8988T (cell line): ENCODE measurements at regions not wholly inside any gene's neighbourhood (a gene's known extent, or its start where the extent isn't known, plus 50 kb on each side); places are given as distances from the start of the nearest gene placed in this dataset.
"Not testable (repeated sequence)": the region's sequence is repeated elsewhere in the genome, so short reads cannot be mapped to it uniquely, and the experiment has no call there.

ENCODE experiments used
- DNase-seq: peaks from one replicate; pipeline ENCODE4 v3.0.0; 2011

DNA sequence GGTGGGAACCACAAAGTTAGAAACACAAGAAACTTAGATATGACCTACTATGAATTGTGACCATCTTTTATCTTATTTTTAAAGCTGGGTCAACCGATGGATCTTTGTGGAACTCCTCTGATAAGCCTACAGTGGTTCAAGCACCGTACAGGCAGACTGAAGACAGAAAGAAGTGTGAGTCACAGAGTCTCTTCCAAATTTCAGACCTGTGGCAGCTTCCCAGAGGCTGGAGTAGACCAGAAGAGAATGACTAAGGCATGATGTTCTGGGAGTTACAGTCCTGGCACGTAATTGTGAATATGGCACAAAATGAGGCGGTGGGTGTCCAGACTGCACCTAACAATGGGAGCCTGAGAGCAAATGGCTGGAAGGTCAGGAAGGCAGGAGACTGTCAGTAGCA is 70.0 kb downstream of the LMO4 start:
- DNase-seq = no peak

DNA sequence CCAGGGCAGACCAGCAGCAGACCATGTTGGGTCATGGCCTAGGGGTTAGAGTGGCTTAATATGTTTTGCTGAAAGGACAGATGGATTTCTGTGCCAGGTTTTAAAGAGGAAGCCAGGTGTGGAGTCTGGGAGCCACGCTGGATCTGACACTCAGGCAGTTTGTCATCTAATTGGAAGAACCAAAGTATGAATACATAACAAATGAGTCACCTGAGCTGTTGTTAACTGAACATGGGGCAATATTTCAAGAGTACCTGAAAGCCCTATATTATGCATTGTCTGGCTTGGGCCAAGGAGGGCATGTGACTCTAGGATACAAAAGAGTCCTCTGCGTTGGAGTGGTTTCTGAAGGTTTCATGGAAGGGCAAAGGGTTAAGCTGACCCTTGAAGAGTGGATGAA is 70.6 kb downstream of the LMO4 start:
- no peak for DNase-seq

DNA sequence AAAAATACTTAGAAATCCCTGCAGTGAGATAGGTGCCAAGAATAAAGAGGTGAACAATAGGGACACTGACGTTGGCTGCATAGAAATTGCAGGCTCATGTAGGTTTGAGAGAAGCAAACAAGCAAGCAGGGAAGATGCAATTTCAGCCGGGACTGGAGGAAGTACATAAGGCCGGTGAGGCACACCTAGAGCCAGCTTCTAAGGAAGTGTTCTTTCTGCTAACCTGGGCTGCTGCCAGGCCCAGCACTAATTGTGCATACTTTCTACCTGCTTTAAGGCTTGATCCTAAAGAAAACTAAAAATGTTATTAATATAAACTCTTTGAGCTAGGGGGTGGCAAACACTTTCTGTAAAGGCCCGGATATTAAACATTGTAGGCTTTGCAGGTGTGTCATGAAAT is 71.0 kb downstream of the LMO4 start:
- DNase-seq = no peak

DNA sequence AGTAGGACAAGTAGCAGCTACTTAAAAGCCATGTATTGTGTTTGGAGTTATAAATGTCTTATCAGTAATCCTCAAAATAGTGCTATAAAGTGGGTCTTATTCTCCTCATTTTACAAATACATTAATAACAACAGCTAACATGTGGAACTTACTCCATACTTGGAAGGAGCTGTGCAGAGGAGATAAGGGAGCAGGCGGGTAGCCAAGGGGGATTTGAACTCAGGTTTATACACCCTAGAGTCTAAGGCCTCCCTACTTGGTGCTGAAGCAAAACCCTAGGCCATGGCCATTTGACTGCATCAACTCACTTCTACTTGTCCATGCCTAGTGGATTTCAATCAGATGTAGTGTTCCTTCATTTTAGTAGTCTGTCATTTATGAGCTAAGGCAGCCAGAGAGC is 72.1 kb downstream of the LMO4 start:
- no peak for DNase-seq

DNA sequence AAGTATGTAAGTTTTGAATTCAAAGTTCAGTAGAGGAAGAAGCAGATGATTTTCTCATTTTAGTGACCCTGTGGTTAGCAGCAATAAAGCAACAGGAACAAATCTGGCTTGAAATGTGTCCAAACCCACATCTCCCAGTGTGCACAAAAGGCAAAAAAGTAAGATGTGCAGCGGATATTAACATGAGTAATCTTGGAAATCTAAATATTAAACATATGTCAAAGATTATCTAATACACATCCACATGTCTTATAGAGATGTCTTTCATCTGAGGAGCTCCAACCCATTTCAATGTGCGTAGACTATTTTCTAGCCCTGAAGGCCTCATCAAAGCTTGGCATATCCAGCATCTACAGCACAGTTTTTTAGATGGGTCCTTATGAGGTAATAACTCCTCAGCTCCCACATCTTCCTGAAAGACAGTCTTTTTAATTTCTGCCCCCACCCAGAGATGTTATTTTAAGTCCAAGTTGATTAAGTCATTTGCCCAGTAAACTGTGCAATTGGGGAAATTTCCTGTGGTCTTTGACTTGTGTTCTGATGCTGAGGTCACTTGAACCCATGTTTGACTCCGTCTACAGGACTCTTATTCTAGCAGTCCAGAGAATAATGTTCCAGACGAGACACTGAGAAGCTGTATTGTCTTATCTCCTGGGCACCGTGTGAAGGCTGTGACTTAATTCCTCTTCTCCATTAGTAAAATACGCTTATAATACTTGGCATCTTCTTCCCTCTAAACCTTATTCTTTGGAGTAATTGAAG is 73.7 kb downstream of the LMO4 start:
- no peak for DNase-seq

DNA sequence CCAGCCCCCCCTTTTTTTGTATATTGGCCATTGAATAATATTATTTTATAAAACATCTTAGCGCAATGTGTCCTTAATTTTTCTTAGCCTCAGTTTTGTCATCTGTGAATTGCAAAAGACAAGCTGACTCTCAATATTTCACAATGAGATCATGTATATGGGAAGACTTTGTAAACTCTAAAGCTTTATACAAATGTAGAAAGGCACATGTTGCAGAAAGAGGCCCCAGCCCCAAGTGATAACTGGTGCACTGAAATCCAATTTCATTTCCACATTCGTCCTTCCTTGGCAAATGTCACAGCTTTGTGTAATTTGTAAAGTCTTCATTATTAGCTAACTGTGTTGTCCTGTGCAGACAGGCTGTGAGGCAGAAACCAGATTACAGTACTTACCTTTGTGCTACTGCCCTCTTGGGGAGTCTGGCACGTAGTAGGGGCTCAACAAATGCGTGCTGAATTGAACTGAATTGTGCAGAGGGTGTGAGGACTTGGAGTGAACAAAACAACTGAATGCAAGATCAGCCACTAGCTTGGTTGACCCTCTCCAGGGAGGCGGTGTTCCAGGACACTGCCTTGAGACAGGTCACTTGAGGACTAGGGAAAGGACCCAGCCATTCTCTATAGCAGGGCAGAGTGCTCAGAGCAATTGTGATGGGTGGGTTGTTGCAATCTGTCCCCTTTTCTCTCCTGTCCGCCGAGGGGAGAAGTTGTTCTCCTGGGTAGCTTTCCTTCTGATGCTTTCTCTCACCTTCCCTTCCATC is 74.6 kb downstream of the LMO4 start:
- no peak for DNase-seq

DNA sequence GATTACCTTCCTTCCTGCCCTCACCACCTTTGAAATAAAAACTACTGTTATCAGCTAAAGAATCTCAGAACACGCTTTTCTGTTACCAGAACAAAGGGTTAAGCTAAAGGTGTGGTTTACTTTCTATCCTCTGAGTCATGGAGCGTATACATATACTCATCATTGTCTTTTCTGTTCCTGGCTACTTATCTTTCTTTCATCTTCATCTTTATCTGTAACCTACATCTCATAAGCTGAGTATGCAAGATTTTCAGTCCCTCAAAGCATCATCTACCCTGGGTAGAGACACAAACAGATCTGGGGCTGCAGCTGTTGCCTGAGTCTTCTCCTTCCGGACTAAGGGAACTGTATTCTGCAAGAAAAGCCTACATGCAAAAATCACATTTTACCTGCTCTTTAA is 75.6 kb downstream of the LMO4 start:
- DNase-seq = no peak

DNA sequence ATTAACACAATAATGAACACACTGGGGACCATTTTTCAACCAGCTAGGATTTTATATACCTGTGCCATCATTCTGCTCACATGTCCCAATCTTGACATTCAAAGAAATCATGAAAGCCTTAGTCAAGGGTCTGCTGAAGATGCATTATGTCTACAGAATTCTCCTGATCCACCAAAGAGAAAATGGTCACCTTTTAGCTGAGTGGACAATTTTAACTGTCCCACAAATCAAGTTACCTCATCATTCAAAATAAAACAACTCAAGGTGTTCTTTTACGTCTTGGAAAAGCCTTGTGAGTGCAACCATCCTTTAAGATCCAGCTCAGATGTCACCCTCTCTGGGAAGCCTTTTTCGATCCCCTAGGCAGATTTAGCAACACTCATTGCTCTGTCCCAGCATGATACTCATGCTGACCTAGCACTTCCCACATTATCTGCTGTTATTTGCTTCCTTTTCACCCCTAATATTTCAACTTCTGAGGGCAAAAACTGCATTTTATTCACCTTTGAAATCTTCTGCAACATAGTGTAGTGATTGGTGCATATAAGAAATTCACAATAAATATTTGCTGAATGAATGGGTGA is 80.1 kb downstream of the LMO4 start:
- DNase-seq = no peak

DNA sequence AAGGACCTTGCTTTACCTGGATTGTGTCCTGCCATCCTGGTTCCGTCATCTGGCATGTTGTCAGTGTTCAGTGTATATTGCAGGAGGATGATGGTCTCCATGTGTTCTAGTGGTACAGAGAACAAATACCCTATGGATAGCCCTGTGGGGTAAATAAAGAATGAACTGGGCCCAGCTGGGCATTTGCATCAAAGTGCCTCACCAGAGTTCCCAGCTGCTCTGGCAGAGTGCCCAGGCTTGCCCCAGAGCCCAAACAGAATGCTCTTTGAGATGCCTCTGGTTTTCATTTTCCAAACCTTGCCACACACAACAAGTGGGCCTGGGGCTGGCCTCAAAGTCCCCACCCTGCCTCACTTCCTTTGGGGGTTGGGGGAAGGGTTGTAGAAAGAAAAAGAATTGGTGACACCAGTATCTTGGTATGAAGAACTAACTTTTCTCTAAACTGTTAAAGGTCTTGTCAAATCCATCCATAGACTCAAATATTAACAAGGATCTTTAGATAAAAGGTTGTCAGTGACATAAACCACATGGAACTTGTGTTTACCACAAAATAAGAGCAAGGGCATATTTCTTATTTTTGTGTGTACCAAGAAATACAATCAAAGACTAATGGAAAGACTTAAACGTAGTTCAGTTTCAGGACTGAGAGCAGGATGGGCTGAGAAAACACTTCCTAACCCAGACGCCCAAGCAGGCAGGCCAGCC is 82.2 kb downstream of the LMO4 start:
- no peak for DNase-seq

DNA sequence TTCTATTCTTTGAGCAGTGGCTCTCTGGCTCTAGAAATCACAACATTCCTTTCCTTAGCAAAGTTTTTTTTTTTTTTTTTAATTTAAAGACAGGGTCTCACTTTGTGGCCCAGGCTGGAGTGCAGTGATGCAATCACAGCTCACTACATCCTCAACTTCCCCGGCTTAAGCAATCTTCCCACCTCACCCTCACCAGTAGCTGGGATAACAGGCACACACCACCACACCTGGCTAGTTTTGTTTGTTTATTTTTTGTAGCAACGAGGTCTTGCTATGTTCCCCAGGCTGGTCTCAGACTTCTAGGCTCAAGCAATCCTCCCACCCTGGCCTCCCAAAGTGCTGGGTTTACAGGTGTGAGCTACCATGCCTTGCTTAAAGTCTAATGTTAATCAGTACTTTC is 85.2 kb downstream of the LMO4 start:
- not testable (repeated sequence) for DNase-seq

DNA sequence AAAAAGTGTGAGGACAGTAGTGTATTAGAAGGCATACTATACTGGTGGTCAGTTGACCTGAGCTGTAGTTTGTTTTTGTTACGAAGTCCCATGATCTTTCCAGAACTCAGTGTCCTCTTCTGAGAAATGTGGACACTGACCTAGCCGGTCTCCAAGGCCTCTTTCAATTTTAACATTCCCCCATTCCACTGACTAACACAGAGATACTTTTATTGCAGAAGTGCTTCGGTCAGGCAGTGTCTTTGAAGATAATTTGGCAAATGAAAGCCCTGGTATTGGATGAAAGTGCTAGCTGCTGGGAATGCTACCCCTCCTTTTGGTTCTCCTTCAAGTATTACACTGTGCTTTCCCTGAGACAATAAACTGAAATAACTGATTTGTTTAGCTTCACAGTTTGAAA is 89.4 kb downstream of the LMO4 start:
- no peak for DNase-seq

DNA sequence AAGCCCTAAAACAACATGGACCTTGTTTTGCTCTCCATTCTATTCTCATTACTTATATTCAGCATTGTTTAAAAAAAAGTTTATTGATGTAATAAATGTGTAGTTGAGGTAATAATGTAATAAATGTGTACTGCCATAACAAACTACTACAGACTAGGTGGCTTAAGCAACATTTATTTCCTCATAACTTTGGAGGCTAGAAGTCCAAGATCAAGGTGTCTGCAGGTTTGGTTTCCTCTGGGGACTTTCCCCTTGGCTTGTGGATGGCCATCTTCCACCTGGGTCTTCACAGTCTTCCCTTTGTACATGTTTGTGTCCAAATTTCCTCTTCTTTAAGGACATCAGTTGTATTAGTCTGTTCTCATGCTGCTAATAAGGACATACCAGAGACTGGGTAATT is 93.1 kb downstream of the LMO4 start:
- DNase-seq = no peak

DNA sequence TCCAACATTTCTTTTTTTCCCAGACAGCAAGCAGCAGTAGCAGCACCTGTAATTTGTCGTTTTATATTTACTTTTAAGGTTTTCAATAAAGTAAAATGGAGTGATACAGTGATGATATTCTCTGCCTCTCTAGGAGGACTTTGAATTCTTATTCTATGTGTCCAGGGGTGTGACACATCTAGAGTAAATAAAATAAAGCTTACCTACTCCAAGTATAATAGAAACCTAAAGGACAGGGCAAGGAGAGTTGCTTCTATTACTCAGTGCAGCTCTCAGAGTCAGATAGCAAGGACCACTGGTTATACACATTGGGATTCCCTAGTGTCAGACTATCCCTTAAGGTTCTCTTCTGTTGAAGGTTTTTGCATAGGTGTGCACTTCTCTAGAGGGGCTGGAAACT is 95.9 kb downstream of the LMO4 start:
- no peak for DNase-seq

DNA sequence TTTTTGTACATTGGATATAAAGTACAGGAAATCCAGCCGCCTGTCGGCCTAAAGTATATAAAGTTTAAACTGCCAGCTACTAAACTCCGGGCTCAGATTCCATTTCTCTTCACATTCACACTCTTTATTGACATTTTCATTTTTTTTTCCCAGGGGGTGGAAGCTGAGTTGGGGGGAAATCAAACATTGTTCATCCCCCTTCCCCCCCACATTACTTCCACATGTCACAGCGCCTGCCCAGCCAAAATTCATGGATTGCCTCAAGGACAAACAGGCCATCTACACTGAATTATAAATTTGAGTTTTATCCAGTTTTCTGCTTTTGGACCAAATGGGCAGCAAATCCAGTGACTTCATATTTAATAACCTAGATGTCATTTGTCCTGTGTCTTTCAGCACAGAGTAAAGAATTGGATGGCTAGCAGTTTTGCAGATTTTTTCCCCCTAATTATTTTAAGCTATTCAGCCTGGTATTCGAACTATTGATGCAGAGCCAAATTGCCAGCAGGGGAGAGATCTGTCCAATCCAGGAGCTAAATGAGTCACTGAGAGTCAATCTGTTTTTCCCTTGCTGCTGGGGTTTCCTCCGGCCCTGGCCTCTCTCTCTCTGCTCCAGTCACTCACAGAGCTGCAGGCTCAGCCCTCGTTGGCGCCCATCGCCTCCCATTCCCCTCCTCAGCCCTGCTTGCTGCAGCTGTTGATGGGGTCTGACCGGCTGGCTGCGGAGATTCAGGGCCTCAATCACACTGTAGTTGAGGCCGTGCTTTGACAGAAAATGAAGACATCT is 98.0 kb downstream of the LMO4 start:
- DNase-seq = no peak

DNA sequence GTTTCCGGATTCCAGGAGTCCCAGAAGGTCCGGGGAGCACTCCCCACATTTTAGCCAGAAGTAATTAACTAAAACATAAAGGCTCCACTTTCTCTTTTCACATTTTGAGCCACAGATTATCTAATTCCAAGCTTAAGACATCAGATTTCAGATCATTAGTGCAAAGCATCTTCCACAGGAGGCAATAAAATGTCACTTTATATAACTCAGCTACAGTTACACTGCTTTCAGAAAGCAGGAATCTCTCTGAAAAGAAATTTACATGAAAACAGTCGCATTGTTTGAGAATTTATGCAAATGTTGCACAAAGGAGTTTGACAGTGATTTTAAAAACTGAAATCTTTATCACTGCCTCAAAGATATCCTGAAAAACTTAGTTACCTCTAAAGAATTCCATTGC is 99.7 kb downstream of the LMO4 start:
- DNase-seq = no peak

DNA sequence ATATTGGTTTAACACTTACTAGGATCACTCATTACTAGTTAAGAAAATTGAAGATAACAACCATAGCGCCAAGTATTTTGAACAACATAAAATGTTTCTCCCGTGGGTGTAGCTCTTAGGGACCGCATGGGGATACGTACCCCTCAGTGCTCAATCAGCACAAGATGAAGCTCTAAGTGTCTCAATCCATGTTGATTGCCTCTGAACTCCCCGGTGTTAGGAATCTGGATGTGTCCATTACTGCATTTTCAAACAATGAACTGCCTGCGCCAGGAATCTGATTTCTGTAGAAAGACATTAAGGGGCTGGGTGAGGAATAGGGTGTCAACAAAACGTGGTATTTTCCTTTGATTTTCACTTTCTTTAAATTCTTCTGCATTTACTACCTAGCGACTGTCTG is 100.2 kb downstream of the LMO4 start:
- no peak for DNase-seq

DNA sequence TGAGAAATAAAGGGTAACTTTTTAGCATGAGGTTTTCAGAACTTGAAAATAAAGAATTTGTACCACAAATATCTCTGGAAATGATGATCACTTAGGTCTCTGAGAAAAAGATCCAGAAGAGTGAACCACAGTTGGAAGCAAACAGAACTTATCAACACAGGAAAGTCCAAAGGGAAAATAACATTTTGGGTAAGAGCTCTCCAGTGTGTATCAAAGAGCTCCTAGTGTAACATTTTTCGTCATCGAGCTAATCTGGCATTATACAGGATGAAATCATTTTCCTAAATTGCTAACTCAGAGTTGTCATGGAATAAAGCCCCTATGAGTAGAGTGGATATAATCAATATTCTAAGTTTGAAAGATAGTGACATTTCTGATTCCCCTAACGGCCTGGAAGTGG is 104.0 kb downstream of the LMO4 start:
- DNase-seq = no peak

DNA sequence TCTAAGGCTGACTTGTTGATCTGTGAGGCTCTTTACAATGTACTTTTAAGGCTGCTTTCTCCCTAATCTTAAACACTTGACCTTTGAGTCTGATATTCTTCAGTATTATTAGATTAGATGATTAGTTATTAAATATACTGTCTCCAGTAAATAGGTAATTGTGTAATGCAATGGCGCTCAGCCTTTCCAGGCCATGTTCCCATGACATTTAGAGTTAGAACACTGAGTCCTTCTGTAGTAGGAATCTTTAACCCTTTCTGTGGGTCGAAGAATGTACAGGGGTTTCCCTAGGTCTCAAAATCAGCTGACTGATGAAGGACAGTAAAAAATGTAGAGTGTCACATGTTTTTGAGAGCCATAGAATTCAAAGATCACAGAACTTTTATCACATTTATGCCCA is 104.4 kb downstream of the LMO4 start:
- not testable (repeated sequence) for DNase-seq

DNA sequence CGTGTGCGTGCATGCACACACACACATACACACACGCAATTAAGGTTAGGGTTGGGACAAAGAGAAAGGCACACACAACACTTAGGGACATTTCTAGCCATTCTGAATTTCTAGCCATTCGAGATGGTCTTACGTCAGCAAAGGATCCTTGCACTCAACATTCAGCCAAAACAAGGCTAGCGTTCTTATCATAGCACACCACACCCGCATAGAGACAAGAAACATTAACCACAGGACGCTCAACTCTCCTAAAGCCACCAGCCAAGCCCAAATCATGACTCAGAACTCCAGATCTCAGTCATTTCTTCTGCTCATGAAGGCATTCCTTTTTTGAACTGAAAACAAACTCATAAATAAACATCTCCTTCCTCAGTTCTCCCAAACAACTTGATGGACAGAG is 106.8 kb downstream of the LMO4 start:
- DNase-seq = no peak

DNA sequence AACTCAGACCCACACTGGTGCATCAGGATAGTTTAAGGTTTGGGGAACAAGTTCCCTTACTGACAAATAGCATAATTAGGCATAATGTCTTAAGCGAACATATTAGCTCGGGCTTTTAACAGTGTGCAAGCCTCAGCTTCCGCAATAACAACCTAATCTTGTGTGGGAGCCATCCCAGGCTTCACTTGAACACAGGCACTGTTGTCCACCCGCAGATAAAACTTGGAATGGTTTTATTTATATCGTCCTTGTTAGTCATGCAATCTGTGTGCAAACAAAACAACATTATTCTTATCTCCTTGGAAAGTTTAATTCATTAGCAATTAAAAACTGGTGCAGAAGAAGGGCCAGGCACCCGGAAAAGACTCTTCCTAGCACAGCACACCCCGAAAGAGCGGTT is 107.4 kb downstream of the LMO4 start:
- not testable (repeated sequence) for DNase-seq

DNA sequence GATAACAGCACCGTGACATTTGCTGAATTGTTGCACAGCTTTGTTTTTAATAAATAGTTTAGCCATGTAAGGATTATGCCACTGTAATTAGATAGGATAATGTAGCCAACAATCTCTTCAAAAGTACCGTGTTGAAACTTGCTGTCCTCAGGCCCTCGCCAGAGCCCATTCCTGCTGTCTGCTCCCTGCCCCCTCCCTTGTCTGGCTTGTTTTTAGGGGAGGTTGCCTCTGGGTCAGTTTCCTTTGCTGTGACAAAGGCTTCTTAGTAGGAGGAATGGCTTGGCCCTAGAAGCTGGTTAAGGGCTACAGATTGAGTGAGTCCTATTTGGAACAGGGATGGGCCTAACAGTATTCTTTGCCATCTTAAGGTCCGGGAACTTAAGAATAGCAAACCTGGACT is 107.9 kb downstream of the LMO4 start:
- no peak for DNase-seq

DNA sequence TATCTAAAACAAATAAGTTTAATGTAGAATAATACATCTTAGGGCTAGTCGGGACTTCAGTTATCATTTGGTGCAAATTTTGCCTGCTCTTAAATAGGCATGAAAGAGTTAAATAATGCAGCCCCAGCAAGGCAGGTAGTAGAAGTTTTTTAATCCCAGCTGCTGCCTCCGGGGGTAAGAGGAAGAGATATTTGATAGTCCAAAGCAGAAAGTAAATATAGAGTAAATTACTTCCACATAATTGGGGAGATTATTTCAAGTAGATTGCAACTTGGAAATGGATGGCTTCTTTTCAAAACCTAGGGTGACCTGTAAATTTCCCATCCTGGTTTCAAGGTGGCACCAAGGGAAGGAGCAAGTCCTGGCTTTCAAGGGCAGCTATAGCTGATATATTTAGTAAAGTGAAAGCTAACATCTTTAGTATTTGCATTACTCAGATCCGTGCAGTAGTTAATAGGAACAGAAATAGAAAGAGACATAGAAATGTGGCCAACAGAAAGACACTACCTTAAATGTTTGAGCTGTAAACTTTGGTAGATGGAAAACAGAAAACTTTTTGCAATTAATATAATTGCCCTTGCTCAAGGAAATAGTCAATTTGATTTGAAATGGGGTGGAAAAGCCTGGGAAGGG is 109.1 kb downstream of the LMO4 start:
- DNase-seq = no peak
